Skeletal muscle cell (primary cell): ENCODE measurements at regions not wholly inside any gene's neighbourhood (a gene's known extent, or its start where the extent isn't known, plus 50 kb on each side); places are given as distances from the start of the nearest gene placed in this dataset.

ENCODE experiments used
- DNase-seq: peaks from one replicate; pipeline ENCODE4 v3.0.0-alpha.2; 2010; ENCODE audit warnings: low read depth
- H3K4me3 ChIP-seq: 2 replicates; pipeline ENCODE4 v1.5.1; 2011; ENCODE audit warnings: low read depth, mild to moderate bottlenecking, control low read depth, low read length, moderate library complexity

- H3K4me3 ChIP-seq: no peak overlapping the region
- DNase-seq: no peak
Observed at GRCh38 chr18:24841536-24841935, 381.1 kb downstream of the HRH4 start.

- DNase-seq: no peak
- H3K4me3 ChIP-seq: no peak overlapping the region
Observed at GRCh38 chr18:24843123-24843522, 382.7 kb downstream of the HRH4 start.

- no peak overlapping the region for H3K4me3 ChIP-seq
- no peak for DNase-seq
Observed at GRCh38 chr18:24846138-24846537, 385.7 kb downstream of the HRH4 start.

- H3K4me3 ChIP-seq: no peak overlapping the region
- no peak for DNase-seq
Observed at GRCh38 chr18:24850532-24850931, 390.1 kb downstream of the HRH4 start.

GRCh38 chr18:24853076-24853475 lies 392.6 kb downstream of the HRH4 start:
- H3K4me3 ChIP-seq: no peak overlapping the region
- DNase-seq: no peak

GRCh38 chr18:24860978-24861680 lies 400.7 kb downstream of the HRH4 start:
- no peak overlapping the region for H3K4me3 ChIP-seq
- no peak for DNase-seq

- no peak overlapping the region for H3K4me3 ChIP-seq
- no peak for DNase-seq
Observed at GRCh38 chr18:24862201-24862816, 401.9 kb downstream of the HRH4 start.

GRCh38 chr18:24868311-24868710 lies 407.9 kb downstream of the HRH4 start:
- H3K4me3 ChIP-seq: no peak overlapping the region
- no peak for DNase-seq

- no peak for DNase-seq
- H3K4me3 ChIP-seq: no peak overlapping the region
Observed at GRCh38 chr18:24868760-24869237, 408.4 kb downstream of the HRH4 start.

- H3K4me3 ChIP-seq: no peak overlapping the region
- no peak for DNase-seq
Observed at GRCh38 chr18:24869285-24869684, 408.8 kb downstream of the HRH4 start.

- H3K4me3 ChIP-seq: no peak overlapping the region
- no peak for DNase-seq
Observed at GRCh38 chr18:24875286-24875685, 414.8 kb downstream of the HRH4 start.

GRCh38 chr18:24875777-24876176 lies 415.3 kb downstream of the HRH4 start:
- H3K4me3 ChIP-seq: no peak overlapping the region
- no peak for DNase-seq

- H3K4me3 ChIP-seq: no peak overlapping the region
- DNase-seq: no peak
Observed at GRCh38 chr18:24876266-24876665, 415.8 kb downstream of the HRH4 start.

- no peak overlapping the region for H3K4me3 ChIP-seq
Observed at GRCh38 chr18:24877066-24877465, 416.6 kb downstream of the HRH4 start.

GRCh38 chr18:24877546-24877945 lies 417.1 kb downstream of the HRH4 start:
- H3K4me3 ChIP-seq: no peak overlapping the region
- DNase-seq: no peak

More at GRCh38 chr18:24877066-24877465, 416.6 kb downstream of the HRH4 start:
- no peak for DNase-seq

- H3K4me3 ChIP-seq: no peak overlapping the region
- DNase-seq: no peak
Observed at GRCh38 chr18:24878289-24878688, 417.9 kb downstream of the HRH4 start.

- DNase-seq: no peak
- H3K4me3 ChIP-seq: no peak overlapping the region
Observed at GRCh38 chr18:24885276-24885675, 424.8 kb downstream of the HRH4 start.

- H3K4me3 ChIP-seq: no peak overlapping the region
- DNase-seq: no peak
Observed at GRCh38 chr18:24894880-24895279, 434.4 kb downstream of the HRH4 start.

- H3K4me3 ChIP-seq: no peak overlapping the region
Observed at GRCh38 chr18:24897461-24897860, 437.0 kb downstream of the HRH4 start.

GRCh38 chr18:24910221-24910620 lies 441.7 kb downstream of the ZNF521 start:
- DNase-seq: no peak

More at GRCh38 chr18:24897461-24897860, 437.0 kb downstream of the HRH4 start:
- no peak for DNase-seq

GRCh38 chr18:24913507-24914170 lies 438.3 kb downstream of the ZNF521 start:
- no peak for DNase-seq
- no peak overlapping the region for H3K4me3 ChIP-seq

More at GRCh38 chr18:24910221-24910620, 441.7 kb downstream of the ZNF521 start:
- no peak overlapping the region for H3K4me3 ChIP-seq
